HUES48 (cell line): ENCODE measurements at regions not wholly inside any gene's neighbourhood (a gene's known extent, or its start where the extent isn't known, plus 50 kb on each side); places are given as distances from the start of the nearest gene placed in this dataset.

Experiments used
- H3K27ac ChIP-seq: one replicate; pipeline ENCODE4 v1.7.0; 2013; ENCODE audit warnings: low read depth, low read length, inconsistent platforms
- H3K27me3 ChIP-seq: 2 replicates; pipeline ENCODE4 v1.6.1; 2013; ENCODE audit warnings: mild to moderate bottlenecking, low read length; ENCODE audit not compliant: control insufficient read depth, insufficient read depth
- H3K36me3 ChIP-seq: 2 replicates; pipeline ENCODE4 v1.6.1; 2013; ENCODE audit warnings: low read length; ENCODE audit not compliant: control insufficient read depth, insufficient read depth
- H3K4me1 ChIP-seq: 2 replicates; pipeline ENCODE4 v1.6.1; 2013; ENCODE audit warnings: mild to moderate bottlenecking, low read length; ENCODE audit not compliant: control insufficient read depth, insufficient read depth
- H3K4me3 ChIP-seq: 2 replicates; pipeline ENCODE4 v1.5.1; 2013; ENCODE audit warnings: mild to moderate bottlenecking, low read depth, low read length
- H3K9ac ChIP-seq: 2 replicates; pipeline ENCODE4 v1.6.1; 2013; ENCODE audit warnings: mild to moderate bottlenecking, low read depth, low read length, moderate library complexity
- H3K9me3 ChIP-seq: 2 replicates; pipeline ENCODE4 v1.6.1; 2013; ENCODE audit warnings: low read length; ENCODE audit not compliant: control insufficient read depth, insufficient read depth

GRCh38 chr3:153649286-153649839, 471.8 kb upstream of the ARHGEF26 start:
- Histone ChIP-seq H3K9ac (no peak overlapping the region), H3K27ac (no peak overlapping the region), H3K36me3 (no peaks in the 10 kb centered on the region), H3K9me3 (no peaks in the 10 kb centered on the region), H3K4me1 (peaks cover 9% of the 10 kb centered on the region; the same call in 1 of the 2 replicates), H3K4me3 (no peak overlapping the region), H3K27me3 (no peaks in the 10 kb centered on the region)

- Histone ChIP-seq H3K4me1 (peaks cover 8% of the 10 kb centered on the region; the same call in 1 of the 2 replicates), H3K27ac (no peak overlapping the region), H3K36me3 (no peaks in the 10 kb centered on the region), H3K9ac (no peak overlapping the region), H3K4me3 (no peak overlapping the region), H3K27me3 (no peaks in the 10 kb centered on the region), H3K9me3 (no peaks in the 10 kb centered on the region)
Observed at GRCh38 chr3:153652076-153652475, 469.1 kb upstream of the ARHGEF26 start.

- Histone ChIP-seq H3K27ac (no peak overlapping the region), H3K4me3 (no peak overlapping the region), H3K36me3 (no peaks in the 10 kb centered on the region), H3K9ac (no peak overlapping the region), H3K27me3 (no peaks in the 10 kb centered on the region), H3K4me1 (no peaks in the 10 kb centered on the region), H3K9me3 (no peaks in the 10 kb centered on the region)
Observed at GRCh38 chr3:153657046-153657445, 464.1 kb upstream of the ARHGEF26 start.

GRCh38 chr3:153657461-153657860, 463.7 kb upstream of the ARHGEF26 start:
- H3K9ac ChIP-seq: no peak overlapping the region
- no peaks in the 10 kb centered on the region for H3K27me3 ChIP-seq
- no peaks in the 10 kb centered on the region for H3K36me3 ChIP-seq
- no peaks in the 10 kb centered on the region for H3K9me3 ChIP-seq
- H3K4me1 ChIP-seq: no peaks in the 10 kb centered on the region
- H3K27ac ChIP-seq: no peak overlapping the region
- no peak overlapping the region for H3K4me3 ChIP-seq

GRCh38 chr3:153658136-153658535, 463.1 kb upstream of the ARHGEF26 start:
- no peaks in the 10 kb centered on the region for H3K9me3 ChIP-seq
- H3K36me3 ChIP-seq: no peaks in the 10 kb centered on the region
- H3K4me1 ChIP-seq: no peaks in the 10 kb centered on the region
- H3K27me3 ChIP-seq: no peaks in the 10 kb centered on the region
- H3K4me3 ChIP-seq: no peak overlapping the region
- H3K9ac ChIP-seq: no peak overlapping the region
- no peak overlapping the region for H3K27ac ChIP-seq

- peaks cover 17% of the 10 kb centered on the region for H3K4me1 ChIP-seq
- H3K4me3 ChIP-seq: no peak overlapping the region
- H3K27me3 ChIP-seq: no peaks in the 10 kb centered on the region
- H3K36me3 ChIP-seq: no peaks in the 10 kb centered on the region
- H3K9me3 ChIP-seq: no peaks in the 10 kb centered on the region
- H3K9ac ChIP-seq: peak overlapping the region; percentile 20; the same call in 1 of the 2 replicates
- no peak overlapping the region for H3K27ac ChIP-seq
Observed at GRCh38 chr3:153666991-153667740, 454.0 kb upstream of the ARHGEF26 start.

GRCh38 chr3:153669527-153669926, 451.7 kb upstream of the ARHGEF26 start:
- Histone ChIP-seq H3K9me3 (no peaks in the 10 kb centered on the region), H3K9ac (no peak overlapping the region), H3K27me3 (no peaks in the 10 kb centered on the region), H3K27ac (no peak overlapping the region), H3K4me1 (peaks cover 17% of the 10 kb centered on the region), H3K4me3 (no peak overlapping the region), H3K36me3 (no peaks in the 10 kb centered on the region)

- no peak overlapping the region for H3K4me3 ChIP-seq
- H3K4me1 ChIP-seq: peaks cover 17% of the 10 kb centered on the region
- no peaks in the 10 kb centered on the region for H3K27me3 ChIP-seq
- no peak overlapping the region for H3K9ac ChIP-seq
- H3K9me3 ChIP-seq: no peaks in the 10 kb centered on the region
- no peak overlapping the region for H3K27ac ChIP-seq
- no peaks in the 10 kb centered on the region for H3K36me3 ChIP-seq
Observed at GRCh38 chr3:153670577-153670976, 450.6 kb upstream of the ARHGEF26 start.

GRCh38 chr3:153673853-153674252, 447.3 kb upstream of the ARHGEF26 start:
- Histone ChIP-seq H3K27me3 (no peaks in the 10 kb centered on the region), H3K4me1 (no peaks in the 10 kb centered on the region), H3K36me3 (no peaks in the 10 kb centered on the region), H3K4me3 (no peak overlapping the region), H3K9me3 (no peaks in the 10 kb centered on the region), H3K9ac (no peak overlapping the region), H3K27ac (no peak overlapping the region)

- H3K4me3 ChIP-seq: no peak overlapping the region
- no peaks in the 10 kb centered on the region for H3K27me3 ChIP-seq
- H3K27ac ChIP-seq: no peak overlapping the region
- H3K9ac ChIP-seq: no peak overlapping the region
- no peaks in the 10 kb centered on the region for H3K4me1 ChIP-seq
- H3K36me3 ChIP-seq: no peaks in the 10 kb centered on the region
- no peaks in the 10 kb centered on the region for H3K9me3 ChIP-seq
Observed at GRCh38 chr3:153679714-153680113, 441.5 kb upstream of the ARHGEF26 start.

GRCh38 chr3:153680526-153680925, 440.7 kb upstream of the ARHGEF26 start:
- H3K4me1 ChIP-seq: no peaks in the 10 kb centered on the region
- no peaks in the 10 kb centered on the region for H3K36me3 ChIP-seq
- H3K27me3 ChIP-seq: no peaks in the 10 kb centered on the region
- H3K9ac ChIP-seq: no peak overlapping the region
- no peak overlapping the region for H3K27ac ChIP-seq
- H3K4me3 ChIP-seq: no peak overlapping the region
- H3K9me3 ChIP-seq: no peaks in the 10 kb centered on the region
